ENCODE measurements at regions not wholly inside any gene's neighbourhood (a gene's known extent, or its start where the extent isn't known, plus 50 kb on each side); places are given as distances from the start of the nearest gene placed in this dataset.
A peak's percentile ranks its signal among the peaks of the same experiment; 100 is the strongest.

GRCh38 chr2:2837746-2838547 lies 506.9 kb upstream of the MYT1L start:
- no peak for TF ChIP-seq CTCF (IDR thresholded peaks at IDR 0.05)
- Mint-ChIP-seq H3K27ac (no peak overlapping the region), H3K4me3 (no peak overlapping the region), H3K27me3 (ENCODE audit: low read depth in 2 of 2) (peaks cover 0 to 3% of the 10 kb centered on the region in 2 donors), H3K4me1 (no peaks in the 10 kb centered on the region), H3K36me3 (no peaks in the 10 kb centered on the region), H3K9me3 (no peaks in the 10 kb centered on the region)
- no peak overlapping the region for H3K4me3 ChIP-seq (ENCODE audit: low read length)
- H3K4me1 ChIP-seq (ENCODE audit: control insufficient read depth, insufficient read depth, low read length), result no peaks in the 10 kb centered on the region
- ATAC-seq (peak in 1 of 3 donors; percentile 13), DNase-seq (no peak)
- 77% methylated on average over 15 of the region's 15 CpGs for WGBS (ENCODE audit: insufficient coverage)
- intact Hi-C loops (cut with micrococcal nuclease), result no loop called here
- no peaks in the 10 kb centered on the region for H3K36me3 ChIP-seq (ENCODE audit: control insufficient read depth, insufficient read depth, low read length)
- H3K9me3 ChIP-seq (ENCODE audit: control insufficient read depth, insufficient read depth, low read length), result no peaks in the 10 kb centered on the region
- H3K27ac ChIP-seq (ENCODE audit: low read length), result no peak overlapping the region
- no peaks in the 10 kb centered on the region for H3K27me3 ChIP-seq (ENCODE audit: control insufficient read depth, insufficient read depth, low read length)

- H3K27me3 Mint-ChIP-seq (ENCODE audit: low read depth in 2 of 2), result peaks cover 0 to 4% of the 10 kb centered on the region in 2 donors
- WGBS (ENCODE audit: insufficient coverage), result 84% methylated on average over 5 of the region's 5 CpGs
- H3K4me3 Mint-ChIP-seq, result no peak overlapping the region
- no peaks in the 10 kb centered on the region for H3K9me3 ChIP-seq (ENCODE audit: control insufficient read depth, insufficient read depth, low read length)
- no peak overlapping the region for H3K27ac Mint-ChIP-seq
- intact Hi-C loops (cut with micrococcal nuclease), result no loop called here
- TF ChIP-seq CTCF (IDR thresholded peaks at IDR 0.05), result no peak
- ATAC-seq (no peak), DNase-seq (no peak)
- H3K9me3 Mint-ChIP-seq, result no peaks in the 10 kb centered on the region
- H3K4me1 ChIP-seq (ENCODE audit: control insufficient read depth, insufficient read depth, low read length), result no peaks in the 10 kb centered on the region
- no peak overlapping the region for H3K4me3 ChIP-seq (ENCODE audit: low read length)
- no peaks in the 10 kb centered on the region for H3K36me3 ChIP-seq (ENCODE audit: control insufficient read depth, insufficient read depth, low read length)
- no peak overlapping the region for H3K27ac ChIP-seq (ENCODE audit: low read length)
- H3K4me1 Mint-ChIP-seq, result no peaks in the 10 kb centered on the region
- no peaks in the 10 kb centered on the region for H3K36me3 Mint-ChIP-seq
- H3K27me3 ChIP-seq (ENCODE audit: control insufficient read depth, insufficient read depth, low read length), result no peaks in the 10 kb centered on the region
These were observed 505.4 kb upstream of the MYT1L start for GRCh38 chr2:2836343-2837070.

GRCh38 chr2:2834516-2835254 lies 503.6 kb upstream of the MYT1L start:
- Mint-ChIP-seq H3K36me3 (no peaks in the 10 kb centered on the region), H3K4me3 (no peak overlapping the region), H3K9me3 (peaks cover 0 to 2% of the 10 kb centered on the region in 2 donors), H3K27me3 (ENCODE audit: low read depth in 2 of 2) (peaks cover 0 to 7% of the 10 kb centered on the region in 2 donors), H3K27ac (no peak overlapping the region), H3K4me1 (no peaks in the 10 kb centered on the region)
- no peak overlapping the region for H3K27ac ChIP-seq (ENCODE audit: low read length)
- no peak overlapping the region for H3K4me3 ChIP-seq (ENCODE audit: low read length)
- DNase-seq (no peak), ATAC-seq (no peak)
- H3K36me3 ChIP-seq (ENCODE audit: control insufficient read depth, insufficient read depth, low read length), result no peaks in the 10 kb centered on the region
- WGBS (ENCODE audit: insufficient coverage), result 92% methylated on average over 7 of the region's 10 CpGs
- intact Hi-C loops (cut with micrococcal nuclease), result no loop called here
- no peaks in the 10 kb centered on the region for H3K27me3 ChIP-seq (ENCODE audit: control insufficient read depth, insufficient read depth, low read length)
- H3K9me3 ChIP-seq (ENCODE audit: control insufficient read depth, insufficient read depth, low read length), result no peaks in the 10 kb centered on the region
- no peak for TF ChIP-seq CTCF (IDR thresholded peaks at IDR 0.05)
- no peaks in the 10 kb centered on the region for H3K4me1 ChIP-seq (ENCODE audit: control insufficient read depth, insufficient read depth, low read length)
